NCI-H526 (cell line): ENCODE measurements at regions not wholly inside any gene's neighbourhood (a gene's known extent, or its start where the extent isn't known, plus 50 kb on each side); places are given as distances from the start of the nearest gene placed in this dataset.

Experiments used
- DNase-seq, 2 experiments: peaks; one replicate each; lab custom pipeline; 2025; lab: John Stamatoyannopoulos, UW

DNA sequence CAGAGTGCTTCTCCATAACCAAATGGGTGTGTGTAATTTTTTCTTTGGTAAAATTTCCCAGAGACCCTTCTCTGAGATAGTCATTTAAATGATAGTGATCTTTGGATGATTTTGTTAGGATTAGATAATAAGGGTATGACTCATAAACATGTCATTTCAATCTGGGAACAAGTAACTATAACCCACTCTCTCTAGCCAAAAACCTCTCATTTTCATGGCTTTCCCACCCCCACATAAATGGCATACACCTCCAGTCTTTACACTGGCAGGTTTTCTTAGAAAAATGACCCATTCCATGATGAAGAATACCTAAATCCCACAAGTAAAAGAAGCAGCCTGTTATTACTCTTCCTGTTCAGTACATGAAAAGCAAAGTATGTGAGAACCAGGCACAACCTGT, 572.0 kb upstream of the ZEB2 start:
- no peak for DNase-seq

GRCh38 chr2:145090841-145091761, 571.2 kb upstream of the ZEB2 start:
- no peak for DNase-seq

DNA sequence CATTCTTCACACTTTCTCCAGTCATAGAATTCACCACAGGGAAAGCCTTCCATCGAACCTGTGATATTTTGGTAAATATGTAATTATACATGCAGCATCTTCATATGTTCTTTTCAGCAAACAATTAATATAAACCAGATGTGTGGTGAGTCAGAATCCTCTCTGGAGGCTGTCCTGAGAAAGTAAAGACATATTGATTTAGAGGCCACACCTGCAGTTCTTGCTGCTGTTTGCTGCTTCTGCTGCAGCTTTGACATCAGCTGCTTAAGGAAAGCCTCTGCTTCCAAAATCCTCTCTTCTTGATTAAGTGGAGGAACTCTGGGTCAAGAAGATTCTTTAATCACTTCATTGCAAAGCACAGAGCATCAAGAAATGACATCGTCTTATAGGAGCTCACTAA, 568.8 kb upstream of the ZEB2 start:
- DNase-seq, result no peak

GRCh38 chr2:145086910-145087309, 567.0 kb upstream of the ZEB2 start:
- DNase-seq, result no peak

DNA sequence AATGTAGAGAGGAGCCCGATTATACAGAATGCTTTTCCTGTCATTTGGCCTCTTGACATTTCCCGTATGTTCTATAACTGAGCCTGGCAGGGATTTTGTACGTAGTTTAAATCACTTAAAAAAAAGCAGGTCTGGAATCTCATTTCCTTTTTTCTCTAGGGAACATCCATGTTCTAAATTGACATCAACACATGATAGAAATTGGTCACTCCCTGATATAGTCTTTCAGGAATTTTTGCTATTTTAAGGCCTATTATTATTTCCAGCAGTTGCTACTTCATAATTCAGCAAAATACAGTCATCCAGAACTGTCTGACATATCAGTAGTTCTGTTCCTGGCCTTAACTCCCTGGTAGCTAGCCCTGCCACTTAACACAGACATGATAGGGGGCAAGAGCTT, 565.7 kb upstream of the ZEB2 start:
- no peak for DNase-seq

- no peak for DNase-seq
Measured at GRCh38 chr2:145080426-145080825, 560.5 kb upstream of the ZEB2 start.

DNA sequence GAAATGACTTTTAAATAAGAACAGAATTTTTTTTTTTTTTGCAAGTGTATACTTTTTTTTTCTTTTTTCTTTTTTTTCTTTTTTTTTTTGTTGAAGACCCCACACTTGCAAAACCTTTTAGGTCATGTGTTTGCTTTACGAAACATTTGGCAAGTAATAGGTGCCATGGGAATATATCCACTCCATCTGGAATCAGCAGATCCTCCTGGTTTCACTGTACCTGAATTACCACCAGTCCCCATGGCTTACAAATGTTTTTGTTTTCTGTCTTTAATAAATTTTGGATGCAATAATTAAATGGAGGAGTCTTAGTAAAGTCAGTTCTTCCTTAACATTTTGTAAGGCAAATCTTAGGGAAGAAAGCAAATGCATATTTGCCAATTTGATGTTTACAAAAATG, 559.7 kb upstream of the ZEB2 start:
- no peak for DNase-seq

DNA sequence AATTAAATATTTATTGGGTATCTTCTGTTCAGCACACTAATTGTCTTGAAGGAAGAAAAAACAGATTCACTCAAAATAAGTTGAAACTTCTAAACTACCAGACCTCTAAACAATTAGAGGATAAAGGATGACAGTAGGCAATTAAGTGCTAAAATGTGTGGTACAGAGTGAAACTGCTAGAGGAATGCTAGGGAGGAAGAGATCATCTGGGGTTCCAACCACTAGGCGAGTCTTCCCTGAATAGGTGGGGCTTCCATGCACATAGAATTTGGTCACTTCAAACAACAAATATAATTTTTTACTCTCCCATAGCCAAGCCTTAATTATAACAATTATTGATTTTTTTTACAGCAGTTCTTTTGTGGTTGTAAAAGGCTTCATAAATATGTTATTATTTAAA, 559.0 kb upstream of the ZEB2 start:
- DNase-seq, result no peak

GRCh38 chr2:145076085-145076484, 556.2 kb upstream of the ZEB2 start:
- no peak for DNase-seq

- DNase-seq, result no peak
Measured at GRCh38 chr2:145075454-145076062, 555.6 kb upstream of the ZEB2 start.

DNA sequence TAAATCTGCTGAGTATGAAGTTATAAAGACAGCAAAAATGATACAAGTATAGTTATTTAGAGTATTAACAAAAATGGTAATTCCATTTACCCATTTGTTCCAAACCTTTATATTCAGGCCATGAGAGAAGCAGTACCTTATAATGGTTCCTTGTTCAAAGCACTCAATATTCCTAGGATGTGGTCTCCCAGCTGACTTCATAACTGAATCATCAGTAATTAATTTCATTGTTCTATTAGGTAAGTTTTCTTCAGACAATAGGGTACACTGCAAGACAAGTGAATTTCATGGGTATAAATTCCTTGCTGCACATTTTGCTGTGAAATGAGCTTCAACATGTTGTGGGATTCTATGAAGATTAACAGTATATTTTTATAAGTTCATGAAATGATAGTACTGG, 550.8 kb upstream of the ZEB2 start:
- no peak for DNase-seq

GRCh38 chr2:145068509-145068908, 548.6 kb upstream of the ZEB2 start:
- no peak for DNase-seq

DNA sequence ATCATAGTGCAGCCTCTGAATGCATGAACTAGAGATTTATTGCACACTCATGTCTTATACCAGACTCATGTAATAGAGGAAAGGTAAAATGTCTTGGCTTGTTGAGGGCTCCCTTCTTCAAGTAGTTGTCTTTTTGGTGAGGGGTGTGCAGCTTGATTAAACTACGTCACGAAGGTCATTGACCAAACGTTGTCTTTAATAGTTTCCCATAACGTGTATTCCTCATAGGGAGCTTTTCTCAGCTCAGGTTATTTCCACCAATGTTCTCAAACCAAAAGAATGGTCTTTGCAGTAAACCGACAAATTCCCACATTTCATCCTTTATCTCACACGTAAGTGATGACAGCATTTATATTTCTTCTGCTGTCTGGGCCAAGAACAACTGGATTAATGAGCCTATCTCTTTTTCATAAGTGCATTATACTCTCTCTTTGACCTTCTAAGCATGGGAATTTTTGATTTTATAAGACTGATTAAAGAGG, 547.7 kb upstream of the ZEB2 start:
- DNase-seq, result no peak

DNA sequence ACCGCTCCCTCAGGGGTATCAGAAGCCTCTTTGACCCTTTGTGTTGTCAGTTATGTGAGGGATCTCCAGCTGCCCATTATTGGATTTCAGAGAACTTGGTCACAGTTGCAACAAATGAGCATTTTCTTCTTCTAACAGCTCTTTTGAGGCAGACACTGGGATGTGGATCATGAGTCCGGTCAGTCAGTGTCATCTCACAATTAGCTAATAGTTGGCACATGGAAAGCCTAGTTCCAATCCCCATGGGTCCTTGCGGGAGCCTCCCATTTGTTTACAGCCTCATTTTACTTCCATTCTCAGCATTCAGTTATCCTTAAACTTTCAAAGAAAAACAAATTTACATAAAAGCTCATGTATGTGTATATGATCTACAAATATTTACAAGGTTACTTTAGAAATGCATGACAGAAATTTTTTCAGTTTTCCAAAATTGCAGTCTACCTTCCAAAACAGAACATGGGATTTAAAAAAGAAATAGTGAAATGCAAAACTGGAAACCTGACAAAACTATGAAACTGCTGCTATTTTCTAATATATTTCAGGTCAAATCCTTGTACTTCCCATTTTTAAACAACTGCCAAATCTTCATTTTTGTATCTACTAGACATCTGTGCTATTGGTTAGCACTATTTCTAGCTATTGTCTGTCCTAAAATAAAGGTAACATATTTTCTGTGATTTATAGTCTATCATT, 547.1 kb upstream of the ZEB2 start:
- DNase-seq, result no peak

DNA sequence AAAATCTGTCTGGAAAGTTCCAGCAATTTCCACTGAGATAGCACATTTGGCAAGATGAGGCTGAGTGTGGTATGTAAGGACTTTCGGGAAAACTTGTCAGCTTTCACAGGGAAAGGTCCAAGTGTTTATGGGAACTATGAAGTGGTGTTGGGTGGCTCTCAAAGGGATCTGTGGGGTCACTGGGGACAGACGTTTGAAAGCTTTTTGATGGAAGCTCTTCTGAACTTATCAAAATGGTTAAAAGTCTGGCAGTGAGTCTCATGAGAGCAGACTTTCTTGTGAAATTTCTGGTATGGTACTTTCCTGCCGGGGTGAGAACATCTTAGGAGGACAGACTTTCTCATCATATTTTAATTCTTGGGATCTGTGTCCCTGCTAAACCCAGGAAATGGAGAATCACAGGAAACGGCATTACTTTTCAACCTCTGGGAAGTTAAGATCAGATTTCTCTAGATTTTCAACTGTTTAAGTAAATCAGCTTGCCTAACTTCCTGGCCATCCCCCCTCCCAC, 546.3 kb upstream of the ZEB2 start:
- DNase-seq, result no peak

- no peak for DNase-seq
Measured at GRCh38 chr2:145065342-145065741, 545.4 kb upstream of the ZEB2 start.

GRCh38 chr2:145064511-145064910, 544.6 kb upstream of the ZEB2 start:
- no peak for DNase-seq

- no peak for DNase-seq
Measured at GRCh38 chr2:145060876-145061275, 541.0 kb upstream of the ZEB2 start.

DNA sequence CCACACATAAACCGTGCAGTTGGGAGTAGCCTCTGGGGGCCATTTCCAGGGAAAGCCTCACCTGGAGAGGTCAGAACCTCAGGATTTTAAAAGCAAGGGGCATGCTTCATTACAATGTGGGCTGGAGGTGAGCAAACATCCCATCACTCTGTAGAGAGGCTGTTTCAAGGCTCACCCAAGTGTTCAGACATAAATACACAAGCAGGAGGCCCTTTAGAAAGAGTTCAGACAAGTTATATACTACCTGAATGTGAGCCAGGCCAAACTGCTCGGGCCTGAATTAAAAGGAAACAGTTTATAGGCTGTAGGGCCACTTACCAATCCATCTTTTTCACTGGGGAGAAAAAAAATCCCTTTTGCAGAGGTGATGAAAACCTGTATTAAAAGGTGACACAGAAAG, 540.0 kb upstream of the ZEB2 start:
- no peak for DNase-seq

DNA sequence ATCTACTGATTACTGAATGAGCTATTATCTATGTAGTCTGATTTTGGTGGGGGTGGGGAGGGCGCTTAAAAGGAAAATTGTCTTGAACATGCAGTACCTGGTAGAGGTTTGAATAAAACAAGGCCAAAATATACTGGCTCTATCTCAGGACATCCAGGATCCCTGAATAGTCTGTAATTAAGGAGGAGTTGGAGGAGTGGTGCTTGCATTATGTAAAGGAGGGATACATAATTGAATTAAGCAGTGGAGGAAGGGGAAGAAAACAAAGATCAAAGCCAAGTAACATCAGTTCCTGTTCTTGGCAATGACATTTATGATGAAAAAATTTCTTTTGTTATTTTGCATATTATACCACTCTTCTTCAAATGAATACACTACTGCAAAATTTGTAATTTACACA, 539.4 kb upstream of the ZEB2 start:
- DNase-seq, result peak in 1 of 2 experiments; percentile 11

GRCh38 chr2:145058457-145058856, 538.5 kb upstream of the ZEB2 start:
- no peak for DNase-seq

DNA sequence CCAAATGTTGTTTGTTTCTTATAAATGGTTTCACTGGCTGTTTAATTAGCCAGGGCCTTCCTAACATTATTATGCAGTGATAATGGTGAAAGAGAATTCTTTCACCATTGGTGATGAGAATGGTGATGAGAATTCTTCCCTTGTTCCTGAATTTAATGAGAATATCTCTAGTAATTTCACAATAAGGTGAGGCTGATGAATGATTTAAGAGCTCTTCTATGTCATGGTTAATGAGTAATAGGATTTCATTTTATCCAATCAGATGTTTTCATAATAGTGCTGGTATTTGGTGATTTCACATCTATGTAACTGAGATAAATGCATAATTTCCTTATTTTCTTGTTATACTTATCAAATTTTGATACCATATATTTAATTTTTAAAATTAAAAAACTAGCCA, 535.7 kb upstream of the ZEB2 start:
- no peak for DNase-seq

- DNase-seq, result no peak
Measured at GRCh38 chr2:145050134-145050533, 530.2 kb upstream of the ZEB2 start.
